ENCODE measurements at regions not wholly inside any gene's neighbourhood (a gene's known extent, or its start where the extent isn't known, plus 50 kb on each side); places are given as distances from the start of the nearest gene placed in this dataset.

DNA sequence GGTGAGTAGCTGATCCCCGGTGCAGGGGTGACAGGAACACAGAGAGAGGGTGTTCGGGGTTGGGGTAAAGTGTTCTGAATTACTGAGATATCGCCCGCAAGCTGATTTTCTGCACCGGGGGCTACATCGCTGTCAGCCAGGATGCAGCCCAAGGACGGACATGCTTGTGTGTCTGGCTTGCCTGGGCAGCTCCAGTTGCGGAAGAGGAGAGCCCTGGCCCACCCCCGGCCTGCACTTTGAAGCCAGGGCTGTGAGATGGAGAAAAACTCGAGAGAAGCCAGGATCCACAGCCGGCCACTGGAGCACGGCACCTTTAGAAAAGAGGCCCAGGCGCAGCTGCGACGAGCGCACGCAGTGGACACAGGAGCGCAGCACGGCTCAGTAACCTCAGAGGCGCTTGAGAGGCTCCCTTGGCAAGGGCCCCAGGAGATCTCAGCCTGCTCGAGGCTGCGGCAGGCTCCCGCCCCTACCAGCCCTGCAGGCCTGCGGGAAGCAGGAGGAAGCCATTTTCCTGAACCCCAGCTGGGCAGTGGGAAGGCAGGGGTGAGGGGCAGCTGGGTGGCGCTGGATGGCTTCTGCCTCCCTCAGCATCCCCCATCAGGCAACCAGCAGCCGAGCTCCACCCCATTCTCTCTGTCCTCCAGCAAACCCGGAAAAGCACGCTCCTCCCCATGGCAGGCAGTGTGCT, 59.2 kb downstream of the C9orf50 start:
- WGBS, 2 donors = 59 to 62% methylated on average over 16 to 28 of the region's 28 CpGs
- TF ChIP-seq POLR2A (IDR thresholded peaks at IDR 0.05) = no peak
- TF ChIP-seq, protein P1, sequence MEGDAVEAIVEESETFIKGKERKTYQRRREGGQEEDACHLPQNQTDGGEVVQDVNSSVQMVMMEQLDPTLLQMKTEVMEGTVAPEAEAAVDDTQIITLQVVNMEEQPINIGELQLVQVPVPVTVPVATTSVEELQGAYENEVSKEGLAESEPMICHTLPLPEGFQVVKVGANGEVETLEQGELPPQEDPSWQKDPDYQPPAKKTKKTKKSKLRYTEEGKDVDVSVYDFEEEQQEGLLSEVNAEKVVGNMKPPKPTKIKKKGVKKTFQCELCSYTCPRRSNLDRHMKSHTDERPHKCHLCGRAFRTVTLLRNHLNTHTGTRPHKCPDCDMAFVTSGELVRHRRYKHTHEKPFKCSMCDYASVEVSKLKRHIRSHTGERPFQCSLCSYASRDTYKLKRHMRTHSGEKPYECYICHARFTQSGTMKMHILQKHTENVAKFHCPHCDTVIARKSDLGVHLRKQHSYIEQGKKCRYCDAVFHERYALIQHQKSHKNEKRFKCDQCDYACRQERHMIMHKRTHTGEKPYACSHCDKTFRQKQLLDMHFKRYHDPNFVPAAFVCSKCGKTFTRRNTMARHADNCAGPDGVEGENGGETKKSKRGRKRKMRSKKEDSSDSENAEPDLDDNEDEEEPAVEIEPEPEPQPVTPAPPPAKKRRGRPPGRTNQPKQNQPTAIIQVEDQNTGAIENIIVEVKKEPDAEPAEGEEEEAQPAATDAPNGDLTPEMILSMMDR (IDR thresholded peaks at IDR 0.05) = no peak
- Histone ChIP-seq H3K4me1 (peaks cover 24% of the 10 kb centered on the region), H3K27me3 (no peaks in the 10 kb centered on the region), H3K27ac (no peak overlapping the region), H3K4me3 (no peak overlapping the region), H3K9me3 (no peaks in the 10 kb centered on the region), H3K36me3 (replicated peaks in 1 of 2; ENCODE audit: insufficient read depth in 1 of 2, low read depth in 2 of 2) (no peaks in the 10 kb centered on the region)
- DNase-seq (peak in 2 of 4 donors; percentile 21 to 40), ATAC-seq (no peak)
- intact Hi-C loops (cut with DNase I) = loop anchor here (10.0 kb wide), 1 partner anchor 57 kb away; no protein-coding TSS in a partner anchor

DNA sequence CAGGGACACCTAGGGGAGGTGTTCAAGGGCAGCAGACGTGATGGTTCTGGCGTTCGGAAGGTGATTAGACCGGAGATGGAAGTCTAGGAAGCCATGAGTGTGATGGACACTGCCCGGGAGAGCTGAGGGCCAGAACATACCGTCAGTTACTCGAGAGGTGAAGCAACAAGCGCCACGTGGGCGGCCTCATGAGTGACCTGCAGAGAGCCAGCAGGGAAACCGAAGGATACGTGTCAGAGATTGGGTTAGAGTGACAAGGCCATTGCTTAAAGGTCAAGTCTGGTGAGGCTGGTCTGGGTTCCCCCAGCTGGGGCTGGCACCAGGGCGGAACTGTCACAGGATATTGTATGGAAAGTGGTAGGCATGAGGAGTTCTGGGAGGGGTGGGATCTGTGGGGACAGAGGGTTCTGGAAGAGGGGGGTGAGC, 60.0 kb downstream of the C9orf50 start:
- WGBS, 2 donors = 64 to 70% methylated on average over 13 of the region's 13 CpGs
- no peak for TF ChIP-seq POLR2A (IDR thresholded peaks at IDR 0.05)
- TF ChIP-seq, protein P1 (IDR thresholded peaks at IDR 0.05) = no peak
- DNase-seq (no peak), ATAC-seq (no peak)
- Histone ChIP-seq H3K4me3 (no peak overlapping the region), H3K9me3 (no peaks in the 10 kb centered on the region), H3K36me3 (replicated peaks in 1 of 2; ENCODE audit: insufficient read depth in 1 of 2, low read depth in 2 of 2) (no peaks in the 10 kb centered on the region), H3K27ac (no peak overlapping the region), H3K4me1 (peaks cover 32% of the 10 kb centered on the region), H3K27me3 (no peaks in the 10 kb centered on the region)
- intact Hi-C loops (cut with DNase I) = loop anchor here (10.0 kb wide), 1 partner anchor 56 kb away; no protein-coding TSS in a partner anchor

DNA sequence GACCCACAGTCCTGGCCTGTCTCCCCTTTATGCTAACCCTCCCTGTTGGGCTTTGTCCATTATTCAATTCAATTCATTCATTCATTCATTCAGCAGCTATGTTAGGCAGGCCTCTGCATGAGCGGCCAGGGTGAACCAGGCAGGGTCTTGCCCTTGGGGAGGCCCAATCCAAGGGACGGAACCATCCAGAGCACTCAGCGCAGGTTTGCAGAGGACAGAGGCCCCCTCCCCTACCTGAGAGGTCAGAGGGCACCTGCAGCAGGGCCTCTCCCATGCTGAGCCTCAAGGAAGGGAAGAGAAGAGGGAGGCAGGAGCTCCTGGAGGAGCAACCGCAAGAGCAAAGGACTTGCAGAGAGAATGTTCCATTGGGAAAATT, 61.4 kb downstream of the C9orf50 start:
- Histone ChIP-seq H3K27me3 (no peaks in the 10 kb centered on the region), H3K9me3 (no peaks in the 10 kb centered on the region), H3K27ac (peak overlapping the region in 2 of 4 donors; percentile 77 to 79), H3K4me1 (peaks cover 34% of the 10 kb centered on the region), H3K36me3 (replicated peaks in 1 of 2; ENCODE audit: insufficient read depth in 1 of 2, low read depth in 2 of 2) (no peaks in the 10 kb centered on the region), H3K4me3 (no peak overlapping the region)
- no peak for ATAC-seq
- no peak for DNase-seq
- 88 to 100% methylated on average over 2 to 4 of the region's 4 CpGs for WGBS, 2 donors
- TF ChIP-seq POLR2A (IDR thresholded peaks at IDR 0.05) = no peak
- intact Hi-C loops (cut with DNase I) = no loop called here

DNA sequence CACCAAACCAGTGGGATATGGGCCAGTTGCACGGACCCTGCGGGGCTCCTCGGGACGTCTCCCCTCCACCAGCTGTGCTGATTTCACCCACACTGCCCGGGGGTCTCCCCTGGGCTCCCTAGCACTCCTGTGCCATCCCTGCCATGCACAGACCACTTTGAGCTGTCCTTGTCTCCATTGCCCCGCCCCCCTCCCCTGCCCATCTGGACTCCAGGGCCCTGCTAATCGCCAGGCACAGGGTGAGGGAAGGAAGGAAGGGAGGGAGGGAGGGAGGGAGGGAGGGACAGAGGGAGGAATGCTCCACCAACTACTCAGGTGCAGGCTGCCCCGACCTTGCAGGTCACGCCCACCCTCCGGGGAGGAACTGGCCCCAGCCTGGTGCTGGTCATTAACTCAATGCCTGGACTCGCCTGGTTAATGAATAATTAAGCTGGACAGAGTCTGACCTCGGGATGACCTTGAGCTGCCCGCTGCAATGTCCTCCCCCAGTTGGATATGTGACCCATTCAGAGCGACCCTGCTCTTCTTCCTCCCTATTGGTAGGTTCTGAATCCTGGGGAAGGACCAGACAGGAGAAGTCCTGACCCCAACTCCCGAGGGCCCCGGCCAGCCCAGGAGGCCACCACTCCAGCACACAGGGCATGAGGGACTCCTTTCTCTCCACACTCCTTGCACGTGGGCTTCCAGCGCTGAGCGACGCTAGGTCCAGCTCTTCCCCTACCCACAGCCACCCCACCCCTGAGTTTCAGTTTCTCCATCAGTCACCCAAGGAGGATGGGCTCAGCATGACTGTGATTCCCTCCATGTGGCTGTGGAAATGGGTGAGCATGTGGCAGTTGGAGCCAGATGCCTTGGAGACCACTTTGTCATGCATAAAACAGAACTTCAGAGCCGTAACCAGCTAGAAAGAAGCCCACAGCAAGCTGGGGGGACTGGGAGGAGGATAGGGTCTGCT, 62.1 kb downstream of the C9orf50 start:
- peak overlapping the region; percentile 28 to 79 (median 69) for H3K27ac ChIP-seq
- peak; percentile 66 for ATAC-seq
- no peaks in the 10 kb centered on the region for H3K36me3 ChIP-seq (replicated peaks in 1 of 2; ENCODE audit: insufficient read depth in 1 of 2, low read depth in 2 of 2)
- TF ChIP-seq, protein P1 (IDR thresholded peaks at IDR 0.05) = no peak
- no peak for TF ChIP-seq POLR2A (IDR thresholded peaks at IDR 0.05)
- H3K4me3 ChIP-seq = no peak overlapping the region
- WGBS, 2 donors = 31 to 48% methylated on average over 18 to 21 of the region's 21 CpGs
- no peaks in the 10 kb centered on the region for H3K9me3 ChIP-seq
- DNase-seq = peak; percentile 43 to 67 (median 62)
- no peaks in the 10 kb centered on the region for H3K27me3 ChIP-seq
- peaks cover 34% of the 10 kb centered on the region for H3K4me1 ChIP-seq
- intact Hi-C loops (cut with DNase I) = no loop called here

DNA sequence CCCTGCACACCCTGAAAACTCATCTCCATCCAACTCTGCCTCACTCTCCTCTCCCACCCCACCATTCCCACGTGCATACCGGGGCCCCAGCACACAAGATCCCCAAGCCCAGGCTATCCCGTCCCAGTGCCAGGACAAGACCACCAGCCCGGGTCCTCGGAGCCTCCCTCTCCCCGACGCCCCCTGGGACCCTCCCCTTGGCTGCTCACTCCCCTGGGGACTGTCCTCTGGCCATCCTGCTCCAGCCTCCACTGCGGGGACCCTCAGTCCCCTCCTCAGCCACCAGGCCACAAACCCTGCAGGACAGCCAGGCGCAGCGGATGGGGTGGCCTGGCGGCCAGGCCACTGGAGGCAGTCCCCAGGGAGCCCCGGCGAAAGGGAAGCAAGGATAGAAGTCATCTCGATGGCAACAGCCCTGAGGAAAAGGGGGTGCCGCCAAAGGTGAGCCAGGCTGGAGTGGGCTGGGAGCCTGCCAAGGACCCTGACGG, 62.8 kb downstream of the C9orf50 start:
- Histone ChIP-seq H3K27me3 (no peaks in the 10 kb centered on the region), H3K9me3 (no peaks in the 10 kb centered on the region), H3K4me3 (no peak overlapping the region), H3K4me1 (peaks cover 34% of the 10 kb centered on the region), H3K36me3 (replicated peaks in 1 of 2; ENCODE audit: insufficient read depth in 1 of 2, low read depth in 2 of 2) (no peaks in the 10 kb centered on the region), H3K27ac (peak overlapping the region; percentile 28 to 79 (median 69))
- no peak for DNase-seq
- TF ChIP-seq, protein P1 (IDR thresholded peaks at IDR 0.05) = no peak
- TF ChIP-seq POLR2A (IDR thresholded peaks at IDR 0.05) = no peak
- 42 to 60% methylated on average over 13 to 16 of the region's 16 CpGs for WGBS, 2 donors
- peak; percentile 2 for ATAC-seq
- intact Hi-C loops (cut with DNase I) = no loop called here

Measured in body of pancreas (tissue), 4 donors.